Anterior cingulate cortex (tissue), 58 donors: ENCODE measurements at regions not wholly inside any gene's neighbourhood (a gene's known extent, or its start where the extent isn't known, plus 50 kb on each side); places are given as distances from the start of the nearest gene placed in this dataset.
A peak's percentile ranks its signal among the peaks of the same experiment; 100 is the strongest.

Experiments
- DNase-seq, 58 donors: peaks; one replicate each; lab custom pipeline; 2025; lab: John Stamatoyannopoulos, UW

- no peak for DNase-seq
These were observed 97.6 kb upstream of the DIO3 start for GRCh38 chr14:101463566-101464171.

- DNase-seq, result no peak
These were observed 96.8 kb upstream of the DIO3 start for GRCh38 chr14:101464310-101464983.

GRCh38 chr14:101464984-101465794 is 96.1 kb upstream of the DIO3 start:
- no peak for DNase-seq

GRCh38 chr14:101465795-101466448 is 95.4 kb upstream of the DIO3 start:
- DNase-seq, result no peak

- no peak for DNase-seq
These were observed 94.7 kb upstream of the DIO3 start for GRCh38 chr14:101466456-101467180.

- no peak for DNase-seq
These were observed 93.9 kb upstream of the DIO3 start for GRCh38 chr14:101467181-101467926.

- DNase-seq, result peak in 2 of 58 donors; percentile 16 to 19
These were observed 91.7 kb upstream of the DIO3 start for GRCh38 chr14:101469382-101470247.

GRCh38 chr14:101470266-101470665 is 91.0 kb upstream of the DIO3 start:
- DNase-seq, result no peak

GRCh38 chr14:101471723-101472517 is 89.4 kb upstream of the DIO3 start:
- no peak for DNase-seq

GRCh38 chr14:101472518-101472849 is 88.8 kb upstream of the DIO3 start:
- DNase-seq, result no peak

GRCh38 chr14:101473045-101473729 is 88.1 kb upstream of the DIO3 start:
- DNase-seq, result no peak

- DNase-seq, result no peak
These were observed 87.3 kb upstream of the DIO3 start for GRCh38 chr14:101473795-101474562.

- no peak for DNase-seq
These were observed 86.5 kb upstream of the DIO3 start for GRCh38 chr14:101474563-101475455.

- peak in 1 of 58 donors; percentile 8 for DNase-seq
These were observed 85.6 kb upstream of the DIO3 start for GRCh38 chr14:101475456-101476257.
